Vagina (tissue), 2 donors: ENCODE measurements at regions not wholly inside any gene's neighbourhood (a gene's known extent, or its start where the extent isn't known, plus 50 kb on each side); places are given as distances from the start of the nearest gene placed in this dataset.

Experiments used
- CTCF ChIP-seq, 3 experiments: fragments of 450-650 bp in 2 of 3; fragments of 200-600 bp in 1 of 3; sonication (generic) in 1 of 3; IDR thresholded peaks; one replicate each; pipeline ENCODE4 v1.5.1; 2017 to 2019; ENCODE audit warnings: antibody characterized with exemption in 3 of 3, mild to moderate bottlenecking in 2 of 3, moderate library complexity in 2 of 3
- POLR2A ChIP-seq, 2 donors: fragments of 450-650 bp; IDR thresholded peaks; one replicate each; pipeline ENCODE4 v1.6.1; 2017; ENCODE audit warnings: antibody characterized with exemption in 2 of 2, mild to moderate bottlenecking in 2 of 2, moderate library complexity in 2 of 2
- POLR2AphosphoS5 ChIP-seq, 2 donors: sonication (generic); formaldehyde crosslinking; IDR thresholded peaks; one replicate each; pipeline ENCODE4 v1.9.0; 2017; ENCODE audit warnings: antibody characterized with exemption in 2 of 2, mild to moderate bottlenecking in 2 of 2, low read depth in 1 of 2; ENCODE audit not compliant: insufficient read depth in 1 of 2

- no peak for TF ChIP-seq POLR2AphosphoS5 (IDR thresholded peaks at IDR 0.05; ENCODE audit: insufficient read depth in 1 of 2, low read depth in 1 of 2)
- no peak for TF ChIP-seq CTCF (IDR thresholded peaks at IDR 0.05)
- TF ChIP-seq POLR2A (IDR thresholded peaks at IDR 0.05) = no peak
Measured at GRCh38 chr7:34401776-34402175, 256.2 kb upstream of the NPSR1 start.
